Spleen (tissue), 7 donors: ENCODE measurements at regions not wholly inside any gene's neighbourhood (a gene's known extent, or its start where the extent isn't known, plus 50 kb on each side); places are given as distances from the start of the nearest gene placed in this dataset.

Experiments
- POLR2A ChIP-seq, 3 donors: fragments of 450-650 bp; IDR thresholded peaks; one replicate each; pipeline ENCODE4 v1.5.1; 2017; ENCODE audit warnings: antibody characterized with exemption in 3 of 3, mild to moderate bottlenecking in 1 of 3
- POLR2AphosphoS5 ChIP-seq, 3 donors: sonication (generic); formaldehyde crosslinking; IDR thresholded peaks; one replicate each; pipeline ENCODE4 v1.5.1; 2017; ENCODE audit warnings: antibody characterized with exemption in 3 of 3
- TF ChIP-seq, protein P1 (sequence below), 11 experiments: fragments of 200-600 bp in 7 of 11; fragments of 450-650 bp in 4 of 11; sonication (generic) in 4 of 11; IDR thresholded peaks in 8 of 11; conservative IDR thresholded peaks in 3 of 11; 1 replicate in 7 of 11; 2 replicates in 4 of 11; pipeline versions ENCODE4 v1.4.0 to v1.8.0; 2016 to 2021; ENCODE audit warnings: antibody characterized with exemption in 11 of 11, inconsistent platforms in 4 of 11, mild to moderate bottlenecking in 1 of 11
- donor health status: DM: no; HTN: no; CAD: no; lungs with moderate emphysema.
- donor health status: DM: no; HTN: no; CAD: no.
- donor health status: DM: no; HTN: no; CAD: no.

DNA sequence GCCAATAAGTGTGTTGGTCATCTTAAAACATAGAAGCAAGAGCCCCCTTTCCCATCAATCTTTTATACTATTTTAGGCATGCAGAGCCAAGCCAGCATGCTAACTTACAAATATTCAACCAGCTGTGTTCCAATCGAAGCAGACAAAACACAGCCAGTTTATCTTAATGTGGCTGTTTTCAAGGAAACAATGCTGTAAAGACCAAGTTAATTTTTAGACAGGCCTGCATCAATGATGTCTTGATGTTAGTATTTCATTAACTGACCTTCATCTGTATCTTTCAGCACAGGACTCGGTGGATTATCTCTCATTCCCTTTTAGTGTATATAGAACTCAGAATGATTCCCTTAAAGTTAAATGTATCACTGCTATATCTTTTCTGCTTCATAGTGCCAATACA is 262.0 kb upstream of the ZWINT start:
- TF ChIP-seq, protein P1, sequence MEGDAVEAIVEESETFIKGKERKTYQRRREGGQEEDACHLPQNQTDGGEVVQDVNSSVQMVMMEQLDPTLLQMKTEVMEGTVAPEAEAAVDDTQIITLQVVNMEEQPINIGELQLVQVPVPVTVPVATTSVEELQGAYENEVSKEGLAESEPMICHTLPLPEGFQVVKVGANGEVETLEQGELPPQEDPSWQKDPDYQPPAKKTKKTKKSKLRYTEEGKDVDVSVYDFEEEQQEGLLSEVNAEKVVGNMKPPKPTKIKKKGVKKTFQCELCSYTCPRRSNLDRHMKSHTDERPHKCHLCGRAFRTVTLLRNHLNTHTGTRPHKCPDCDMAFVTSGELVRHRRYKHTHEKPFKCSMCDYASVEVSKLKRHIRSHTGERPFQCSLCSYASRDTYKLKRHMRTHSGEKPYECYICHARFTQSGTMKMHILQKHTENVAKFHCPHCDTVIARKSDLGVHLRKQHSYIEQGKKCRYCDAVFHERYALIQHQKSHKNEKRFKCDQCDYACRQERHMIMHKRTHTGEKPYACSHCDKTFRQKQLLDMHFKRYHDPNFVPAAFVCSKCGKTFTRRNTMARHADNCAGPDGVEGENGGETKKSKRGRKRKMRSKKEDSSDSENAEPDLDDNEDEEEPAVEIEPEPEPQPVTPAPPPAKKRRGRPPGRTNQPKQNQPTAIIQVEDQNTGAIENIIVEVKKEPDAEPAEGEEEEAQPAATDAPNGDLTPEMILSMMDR (IDR thresholded peaks at IDR 0.05 in 8 of 11, conservative IDR thresholded peaks at IDR 0.05 in 3 of 11), result no peak
- no peak for TF ChIP-seq POLR2AphosphoS5 (IDR thresholded peaks at IDR 0.05)
- no peak for TF ChIP-seq POLR2A (IDR thresholded peaks at IDR 0.05)
